ENCODE measurements at regions not wholly inside any gene's neighbourhood (a gene's known extent, or its start where the extent isn't known, plus 50 kb on each side); places are given as distances from the start of the nearest gene placed in this dataset.

DNA sequence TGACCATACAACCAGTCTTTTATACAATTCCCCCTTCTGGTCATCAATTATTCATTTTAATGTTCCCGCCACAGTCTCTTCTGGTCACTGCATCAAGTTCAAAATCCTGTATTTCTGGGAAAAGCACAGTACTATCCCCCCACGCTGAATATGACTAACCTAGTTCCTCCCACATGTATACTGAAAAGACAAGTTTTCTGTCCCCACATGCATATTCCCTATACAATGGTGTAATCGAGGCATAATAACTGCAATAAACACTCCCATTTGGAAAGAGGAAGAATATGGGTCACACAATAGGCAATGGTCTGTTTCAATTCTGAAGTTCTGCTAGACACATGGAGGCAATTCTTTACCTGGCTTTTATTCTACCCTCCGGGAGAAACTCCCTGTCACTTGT lies 344.9 kb downstream of the EFNA5 start:
- ATAC-seq = no peak

DNA sequence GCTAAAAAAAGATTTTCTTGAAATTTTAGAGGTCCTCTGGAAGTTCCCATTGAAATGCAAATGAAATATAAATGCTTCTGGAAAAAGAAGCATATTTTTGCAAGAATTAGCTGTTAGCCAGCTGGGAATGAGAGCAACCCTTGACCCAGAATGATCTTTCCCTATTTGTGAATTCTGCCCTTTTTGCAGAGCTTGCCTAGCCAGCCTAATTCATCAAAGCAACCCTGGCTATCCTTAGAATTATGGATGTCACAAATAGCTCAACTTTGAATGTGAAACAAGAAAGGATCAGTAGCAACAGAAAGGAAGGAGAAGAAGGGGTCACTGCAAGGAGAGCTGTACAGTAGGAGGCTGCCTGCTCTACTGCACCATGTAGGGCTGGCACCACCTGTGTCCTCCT lies 345.9 kb downstream of the EFNA5 start:
- no peak for ATAC-seq

DNA sequence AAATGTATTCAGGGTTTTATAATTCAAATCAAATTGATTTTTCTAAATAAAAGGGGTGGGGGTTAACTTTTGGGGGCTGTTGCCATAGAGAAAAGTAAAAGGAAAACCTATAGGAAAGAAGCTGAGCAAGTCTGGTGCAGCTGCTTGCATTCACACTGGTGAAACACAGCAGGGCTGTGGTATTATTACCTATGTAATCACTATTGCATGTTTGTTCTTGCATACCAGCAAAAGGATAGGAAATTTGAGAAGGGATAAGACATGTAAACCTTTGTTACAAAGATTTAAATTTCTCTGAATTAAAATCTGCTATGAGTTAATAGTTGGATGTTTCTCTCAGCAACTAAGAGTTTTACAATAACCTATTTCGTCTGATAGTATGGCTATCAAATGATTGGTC lies 346.7 kb downstream of the EFNA5 start:
- ATAC-seq = no peak

DNA sequence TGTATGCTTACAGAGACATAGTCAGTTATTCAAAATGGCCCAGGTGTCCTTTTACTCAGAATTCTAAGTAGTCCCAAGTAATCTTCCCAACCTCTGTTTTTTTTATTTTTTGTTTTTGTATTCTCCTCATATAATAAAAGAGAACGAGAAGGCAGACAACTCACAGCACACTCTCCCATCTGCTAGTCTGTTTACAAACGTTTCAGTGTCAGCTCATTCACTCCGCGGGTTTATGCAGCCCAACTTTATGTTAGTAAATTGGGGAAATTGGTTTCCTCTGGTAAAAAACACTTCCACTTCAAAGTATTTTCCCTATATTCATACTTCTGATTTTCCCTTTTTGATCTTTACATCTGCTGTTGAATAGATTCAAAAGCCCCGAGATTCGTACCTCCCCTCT lies 347.2 kb downstream of the EFNA5 start:
- no peak for ATAC-seq

DNA sequence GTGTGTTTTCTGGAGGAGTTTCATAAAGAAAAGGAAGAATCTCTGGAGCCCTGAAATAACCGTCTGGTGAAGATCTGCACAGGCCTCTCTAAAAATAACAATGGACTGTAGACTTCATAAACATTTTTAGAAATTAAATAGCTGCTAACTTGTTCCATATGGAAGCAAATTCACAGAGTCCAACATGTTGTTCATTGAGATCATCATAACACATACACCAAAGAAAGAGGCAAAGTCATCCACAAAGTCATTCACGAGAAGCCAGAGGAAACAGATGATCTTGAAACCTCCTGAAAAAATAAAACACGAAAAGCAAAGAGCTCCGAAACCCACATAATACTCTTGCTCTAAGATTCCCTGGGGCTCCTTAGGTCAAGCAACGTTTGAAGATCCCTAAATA lies 347.8 kb downstream of the EFNA5 start:
- no peak for ATAC-seq

DNA sequence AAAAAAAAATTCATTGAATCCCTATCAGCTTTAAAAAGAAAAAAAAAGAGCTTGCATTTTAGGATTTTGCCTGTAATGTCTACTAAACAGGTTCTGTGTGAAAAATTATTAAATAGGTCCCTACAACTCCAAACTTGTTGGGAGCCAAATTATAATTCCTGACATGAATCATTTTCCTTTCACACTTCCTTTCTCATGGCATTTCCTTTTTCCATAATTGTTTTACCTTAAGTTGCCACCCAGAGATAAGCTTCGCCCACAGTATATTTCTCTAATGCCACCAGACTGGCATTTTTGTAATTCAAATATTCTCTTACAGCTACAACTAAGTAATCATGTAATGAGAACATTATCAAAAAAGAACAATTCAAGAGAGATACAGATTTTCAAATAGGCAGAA lies 348.8 kb downstream of the EFNA5 start:
- no peak for ATAC-seq

DNA sequence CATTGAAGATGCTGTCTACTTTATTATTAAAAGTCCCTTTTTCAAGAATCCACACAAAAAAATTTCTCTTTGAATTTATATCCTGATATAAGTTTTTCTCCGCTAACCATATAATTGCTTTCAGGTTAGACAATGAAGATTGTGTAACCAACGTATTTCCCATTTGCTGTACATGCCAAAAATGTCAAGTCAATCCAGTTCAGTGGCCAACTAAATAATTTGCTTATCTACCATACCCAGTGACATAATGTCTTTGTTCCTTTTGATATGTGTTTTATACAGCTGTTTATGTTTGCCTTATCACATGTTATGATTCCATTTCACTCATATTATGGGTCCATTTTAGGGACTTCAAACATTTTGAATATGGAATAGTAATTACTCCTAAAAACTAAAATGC lies 349.9 kb downstream of the EFNA5 start:
- ATAC-seq = peak; percentile 49

DNA sequence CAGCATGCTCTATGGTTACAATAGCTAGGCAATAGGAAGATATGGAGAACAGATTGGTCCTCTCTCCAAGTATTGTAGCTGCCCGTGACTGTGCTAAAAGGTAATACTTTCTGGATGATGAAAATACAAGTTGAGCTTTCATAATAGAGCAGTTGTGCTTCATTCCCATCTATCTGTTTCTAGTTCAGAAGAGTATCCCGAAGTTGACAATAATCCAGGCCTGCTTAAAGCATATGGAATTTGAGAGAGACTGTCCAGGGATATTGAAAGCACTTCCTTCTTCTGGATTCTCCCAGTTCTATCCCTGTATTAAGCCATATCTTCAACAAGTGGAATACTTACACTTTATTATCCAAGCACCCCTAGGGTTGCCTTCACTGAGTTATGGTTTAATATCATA lies 350.4 kb downstream of the EFNA5 start:
- ATAC-seq = no peak

DNA sequence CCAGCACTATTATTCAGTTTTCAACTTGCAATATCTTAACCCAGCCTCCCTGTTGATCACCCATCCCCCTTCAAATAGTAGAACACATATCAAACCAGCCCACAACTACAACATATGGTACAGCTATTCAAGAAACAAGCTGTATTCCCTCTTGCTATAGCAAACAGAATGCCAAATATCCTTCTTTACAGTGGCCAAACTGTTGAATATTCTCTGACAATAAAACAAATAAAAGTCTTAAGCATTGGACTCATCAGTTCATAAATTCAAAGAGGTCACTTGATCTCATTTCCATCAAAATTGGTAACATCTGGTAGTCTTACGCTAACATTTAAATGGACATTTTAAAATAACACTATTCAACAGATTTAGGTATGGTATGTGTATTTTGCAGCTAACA lies 350.8 kb downstream of the EFNA5 start:
- ATAC-seq = no peak

DNA sequence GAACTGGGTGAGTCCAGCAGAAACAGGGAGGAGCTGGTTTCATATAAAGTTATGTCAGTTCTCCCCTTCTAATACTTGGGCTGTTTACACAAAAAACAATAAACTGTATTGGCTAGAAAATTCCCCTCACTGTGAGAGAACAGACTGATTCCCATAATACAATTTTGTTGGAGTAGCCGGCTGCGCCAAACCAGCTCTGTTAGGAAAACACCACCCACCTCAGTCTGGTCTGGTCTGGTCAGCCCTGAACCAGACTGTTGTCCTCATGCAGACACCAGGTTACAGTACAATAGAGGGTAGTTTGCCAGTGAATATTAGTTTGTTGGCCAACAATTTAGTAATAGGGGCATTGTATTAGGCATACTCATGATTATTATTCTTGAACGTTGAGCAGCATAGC lies 356.4 kb downstream of the EFNA5 start:
- ATAC-seq = no peak

DNA sequence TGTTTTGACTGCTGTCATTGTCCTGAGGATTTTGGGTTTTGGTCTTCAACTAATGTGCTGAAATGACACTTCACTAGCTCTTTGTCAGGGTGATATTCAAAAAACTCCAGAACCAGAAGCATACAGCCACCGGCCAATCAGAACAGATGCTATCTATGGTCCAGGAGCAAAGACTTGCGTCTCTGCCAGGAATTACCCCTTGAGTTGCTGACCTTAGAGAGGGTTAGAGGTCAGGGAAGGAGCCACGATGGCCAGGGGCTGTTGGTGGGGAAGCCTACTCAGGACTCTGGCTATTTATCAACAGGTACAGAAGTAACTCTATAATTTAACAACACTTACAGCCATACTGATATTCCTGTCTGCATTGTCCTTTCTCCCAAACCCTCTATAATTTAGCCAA lies 356.8 kb downstream of the EFNA5 start:
- ATAC-seq = no peak

DNA sequence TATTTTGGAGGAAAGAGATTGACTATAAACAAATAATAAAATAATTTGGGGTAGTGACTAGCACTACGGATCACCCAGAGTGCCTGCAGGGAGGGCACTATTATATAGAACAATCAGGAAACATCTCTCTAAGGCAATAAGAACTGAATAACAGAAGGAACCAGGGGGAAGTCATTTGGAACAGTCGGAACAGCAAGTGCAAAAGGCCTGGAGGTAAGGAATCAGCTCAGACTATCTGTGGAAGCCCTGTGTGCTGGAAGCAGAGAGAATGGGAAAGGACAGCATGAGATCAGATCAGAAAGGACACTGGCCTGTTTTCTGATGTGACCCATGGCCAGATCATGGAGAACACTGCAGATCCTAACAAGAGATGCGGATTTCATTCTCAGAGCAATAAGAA lies 357.6 kb downstream of the EFNA5 start:
- no peak for ATAC-seq

DNA sequence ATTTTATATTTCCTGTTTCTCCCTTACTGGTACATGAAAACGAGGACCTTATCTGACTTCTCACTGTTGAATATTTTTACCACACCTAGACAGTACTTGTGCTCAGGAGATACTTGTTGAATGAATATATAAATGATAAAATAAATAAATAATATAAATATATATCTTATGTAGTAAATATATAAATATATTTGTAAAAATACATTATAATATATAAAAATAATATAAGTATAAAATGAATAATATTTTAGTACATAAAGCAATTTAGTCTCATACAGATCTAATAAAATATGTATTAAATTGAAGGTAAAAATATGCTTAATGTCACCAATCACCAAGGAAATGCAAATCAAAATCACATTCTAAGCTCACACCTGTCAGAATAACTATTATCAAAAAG lies 360.6 kb downstream of the EFNA5 start:
- no peak for ATAC-seq

DNA sequence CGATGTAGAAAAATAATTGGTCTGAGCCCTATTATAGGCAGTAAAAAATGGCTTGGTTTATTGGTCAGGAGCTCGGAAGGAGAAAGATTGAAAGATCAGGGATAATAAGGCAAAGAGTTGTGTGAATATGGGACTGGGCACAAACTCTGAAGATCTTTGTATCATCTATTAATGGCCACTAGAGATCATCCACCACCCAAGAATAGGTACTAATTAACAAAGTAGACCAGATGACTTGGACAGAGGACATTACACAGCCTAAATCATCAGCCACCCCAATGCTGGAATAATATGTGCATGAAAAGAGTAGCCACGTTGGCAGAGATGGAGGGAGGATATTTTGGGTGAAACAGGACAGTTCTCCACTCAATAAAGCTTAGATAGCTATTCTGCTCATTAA lies 364.1 kb downstream of the EFNA5 start:
- no peak for ATAC-seq

DNA sequence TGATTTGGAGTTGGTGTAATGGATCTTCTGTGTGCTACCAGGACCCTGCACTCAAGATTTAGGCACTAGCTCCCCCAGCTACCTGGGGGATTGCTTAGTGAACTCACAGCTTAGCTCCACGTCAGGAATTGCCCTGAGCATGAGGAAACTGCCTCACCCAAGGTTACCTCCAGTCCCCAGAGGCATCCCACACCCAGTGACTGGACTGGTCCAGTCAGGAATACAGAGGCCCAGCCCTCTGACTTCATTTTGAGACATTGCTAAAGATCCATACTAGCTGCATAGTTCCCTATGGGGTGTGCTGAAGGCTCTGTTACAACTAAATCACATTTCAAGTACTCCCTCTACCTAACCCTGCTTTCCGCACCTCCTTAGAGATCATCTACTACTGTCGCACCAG lies 364.7 kb downstream of the EFNA5 start:
- ATAC-seq = peak; percentile 93

DNA sequence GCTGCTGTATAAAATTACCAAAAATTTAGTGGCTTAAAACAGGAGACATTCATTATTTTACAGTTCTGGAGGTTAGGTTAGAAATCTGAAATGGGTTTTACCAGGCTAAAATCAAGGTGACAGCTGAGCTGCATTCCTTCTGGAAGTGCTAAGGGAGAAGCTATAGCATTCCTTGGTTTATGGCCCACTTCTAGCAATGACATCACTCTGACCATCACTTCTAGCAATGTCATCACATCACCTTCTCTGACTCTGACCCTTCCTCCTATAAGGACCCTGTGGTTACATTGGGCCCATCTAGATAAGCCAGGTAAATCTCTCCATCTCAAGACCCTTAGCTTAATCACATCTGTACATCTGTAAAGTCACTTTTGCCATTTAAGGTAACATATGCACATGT lies 366.1 kb downstream of the EFNA5 start:
- no peak for ATAC-seq

DNA sequence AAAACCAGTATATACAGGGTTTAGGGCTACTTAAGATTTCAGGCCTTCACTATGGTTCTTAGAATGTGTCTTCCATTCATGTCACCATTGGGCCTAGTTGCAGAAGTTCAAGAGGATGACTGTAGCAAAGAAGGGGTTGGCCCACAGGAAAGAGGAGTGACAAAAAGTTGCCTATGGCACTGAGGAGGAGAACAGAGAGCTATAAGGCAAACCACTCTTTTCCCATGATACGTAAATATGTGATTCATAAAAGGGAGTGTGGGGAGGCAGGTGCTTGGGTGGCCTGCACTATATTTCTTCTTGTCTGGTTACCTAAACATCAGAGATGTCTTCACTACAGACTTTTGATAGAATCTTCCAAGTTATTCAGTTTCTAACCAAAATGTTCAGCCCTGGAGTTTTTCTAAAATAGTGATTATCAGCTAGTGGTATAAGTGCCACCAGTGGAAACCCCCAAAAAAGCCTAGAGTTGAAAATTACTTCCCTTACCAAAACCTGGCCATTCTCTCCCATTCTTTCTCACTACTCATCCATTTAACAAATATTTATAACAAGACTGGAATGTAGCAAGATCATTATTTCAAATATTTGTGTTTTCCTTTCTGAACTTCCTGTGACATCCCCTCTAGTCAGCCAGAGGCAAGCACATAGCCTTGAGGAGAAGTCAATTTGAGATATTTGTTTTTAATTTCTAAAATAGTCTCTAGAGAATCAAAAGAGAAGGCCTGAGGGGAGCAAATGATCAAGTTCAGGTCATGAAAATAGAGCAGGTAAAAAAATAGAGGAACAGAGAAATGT lies 367.4 kb downstream of the EFNA5 start:
- ATAC-seq = peak; percentile 30

DNA sequence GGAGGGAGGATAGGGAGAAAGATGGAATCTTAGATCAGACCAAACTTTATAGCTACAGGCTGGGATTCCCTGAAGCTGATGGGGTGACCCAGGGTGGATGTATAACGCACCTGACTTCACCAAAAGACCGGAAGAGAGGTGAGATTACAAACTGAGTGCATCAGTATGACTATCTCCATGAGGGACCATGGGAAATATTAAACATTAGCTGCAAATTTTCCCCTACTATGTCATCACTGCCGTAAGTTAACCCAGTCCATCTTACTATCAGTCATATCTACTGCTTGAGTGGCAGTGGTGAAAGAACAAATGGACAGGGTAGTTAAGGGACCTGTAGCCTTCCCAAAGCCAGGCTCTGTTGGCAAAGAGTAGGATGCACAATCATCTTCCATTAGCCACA lies 368.3 kb downstream of the EFNA5 start:
- ATAC-seq = no peak

DNA sequence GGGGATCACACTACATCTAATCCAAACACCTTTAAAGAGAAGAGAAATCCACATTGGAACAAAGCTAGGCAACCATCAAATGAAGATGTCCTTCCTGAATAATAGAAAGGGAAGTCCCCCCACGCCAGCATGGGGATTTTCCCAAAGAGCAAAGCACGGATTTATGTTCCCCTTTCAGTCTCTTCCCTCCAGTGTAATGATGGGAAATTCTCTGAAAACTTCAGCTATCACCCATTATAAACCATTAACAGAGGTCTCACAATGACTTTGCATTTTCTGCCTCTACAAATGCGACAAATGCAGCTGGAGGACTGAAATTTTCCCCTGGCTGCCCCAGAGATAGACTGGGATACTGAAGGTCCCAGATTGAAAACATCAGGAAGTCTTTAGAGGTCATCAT lies 368.7 kb downstream of the EFNA5 start:
- no peak for ATAC-seq

DNA sequence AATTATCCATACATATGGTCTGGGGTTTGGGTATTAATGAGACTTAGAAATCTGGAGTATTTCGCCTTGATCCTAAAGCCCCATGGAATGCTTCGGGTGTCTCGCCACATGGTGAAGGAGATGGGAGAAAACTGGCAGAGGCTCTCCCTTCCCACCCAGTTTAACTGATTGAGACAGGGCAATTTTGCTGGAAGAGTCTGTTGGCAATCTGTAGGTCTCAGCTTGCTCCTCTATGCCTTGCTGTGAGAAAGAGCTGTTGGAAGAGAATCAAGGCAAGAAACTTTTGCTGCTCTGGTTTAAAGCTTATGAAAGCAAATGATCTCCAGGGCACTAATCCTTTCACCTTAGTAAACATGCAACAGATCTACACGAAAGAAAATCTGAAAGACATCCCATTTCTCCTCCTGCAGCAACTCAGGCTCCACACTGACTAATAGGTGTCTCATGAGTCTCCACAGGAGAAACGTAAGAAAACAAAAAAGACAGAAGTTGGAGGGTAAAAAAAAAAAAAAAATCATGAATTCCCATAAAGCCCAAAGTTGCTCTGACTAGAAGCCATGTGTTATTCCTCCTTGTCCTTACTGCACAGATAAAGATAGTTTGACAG lies 369.9 kb downstream of the EFNA5 start:
- peak; percentile 31 for ATAC-seq

DNA sequence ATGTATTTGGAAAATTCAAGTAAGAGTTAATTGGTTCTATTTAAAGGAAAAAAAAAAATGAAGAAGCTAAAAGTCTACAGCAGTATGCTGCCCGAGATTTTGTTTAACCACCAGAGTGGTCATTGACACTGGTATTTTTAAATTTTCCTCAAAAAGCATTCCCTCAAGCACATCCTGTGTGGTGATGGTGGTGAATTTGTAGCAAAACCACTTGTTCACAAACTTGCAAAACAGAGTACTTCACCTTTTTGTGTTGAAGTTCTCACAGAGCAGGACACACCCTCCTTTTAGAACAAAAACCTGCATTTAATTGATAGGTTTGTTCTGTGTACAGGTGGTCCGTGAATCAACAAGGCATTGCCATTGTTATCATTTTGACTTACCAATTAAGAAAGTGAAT lies 374.2 kb downstream of the EFNA5 start:
- ATAC-seq = no peak

DNA sequence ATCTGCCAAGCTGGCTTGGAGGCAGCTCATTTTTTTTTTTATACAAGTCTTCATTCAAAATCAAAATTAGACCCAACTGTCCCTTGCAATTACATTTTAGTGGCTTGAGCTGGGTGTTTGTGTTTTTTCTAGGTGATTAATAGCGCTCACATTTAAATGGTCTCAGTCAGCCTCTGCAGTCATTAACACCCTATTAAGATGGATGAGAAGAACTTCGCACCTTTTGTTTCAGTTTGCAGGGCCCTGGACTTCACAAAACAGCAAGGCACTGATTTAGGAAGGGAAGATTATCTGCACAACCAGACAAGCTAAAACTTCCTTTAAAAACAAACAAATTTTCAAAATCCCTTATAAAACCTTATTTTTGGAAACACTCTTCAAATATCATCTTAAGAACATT lies 374.8 kb downstream of the EFNA5 start:
- no peak for ATAC-seq

DNA sequence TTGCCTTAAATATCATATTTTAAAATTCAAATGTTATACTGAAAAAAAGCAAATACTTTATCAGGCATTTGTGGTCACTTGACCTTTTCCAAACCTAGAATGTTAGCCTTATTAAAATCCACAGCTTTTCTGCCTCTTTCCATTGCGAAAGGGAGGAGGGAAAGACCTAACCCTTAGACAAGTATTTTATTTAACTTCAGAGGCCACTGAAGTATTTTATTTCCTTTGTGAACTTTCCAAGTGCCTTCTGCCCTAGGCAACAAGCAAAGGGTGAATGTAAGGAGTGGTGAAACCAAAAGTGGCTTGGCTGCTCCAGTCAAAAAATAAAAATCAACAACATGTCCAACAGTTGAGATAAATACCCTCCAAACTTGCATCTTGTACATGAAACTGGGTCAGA lies 376.1 kb downstream of the EFNA5 start:
- no peak for ATAC-seq

DNA sequence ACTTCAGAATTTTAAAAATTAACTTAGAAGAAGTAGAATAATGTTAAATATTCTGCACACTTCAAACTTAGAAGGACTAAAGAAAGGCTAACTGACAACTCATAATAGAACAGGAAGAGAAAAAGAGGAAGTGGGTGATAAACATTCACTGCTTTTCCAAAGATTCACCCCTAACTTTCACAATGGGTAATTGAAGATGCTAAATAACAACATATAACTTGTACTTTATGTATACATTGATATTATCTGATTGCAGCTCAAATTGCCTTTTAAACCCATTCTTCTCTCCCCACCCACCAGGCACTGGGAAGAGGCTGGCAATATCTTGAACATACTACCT lies 376.6 kb downstream of the EFNA5 start:
- ATAC-seq = no peak
